ENCODE measurements at regions not wholly inside any gene's neighbourhood (a gene's known extent, or its start where the extent isn't known, plus 50 kb on each side); places are given as distances from the start of the nearest gene placed in this dataset.

- no peak overlapping the region for H3K27ac Mint-ChIP-seq
- no peaks in the 10 kb centered on the region for H3K36me3 Mint-ChIP-seq
- H3K9me3 Mint-ChIP-seq = peaks cover 0 to 10% (median 2%) of the 10 kb centered on the region in 6 donors
These were observed 68.5 kb upstream of the FERD3L start for GRCh38 chr7:19213746-19214145.

GRCh38 chr7:19210893-19211413 is 65.7 kb upstream of the FERD3L start:
- Mint-ChIP-seq H3K36me3 (no peaks in the 10 kb centered on the region), H3K4me3 (no peak overlapping the region), H3K9me3 (peaks cover 0 to 11% (median under 1%) of the 10 kb centered on the region in 6 donors), H3K4me1 (no peaks in the 10 kb centered on the region), H3K27ac (no peak overlapping the region), H3K27me3 (ENCODE audit: low read depth in 3 of 3) (peaks cover 0 to 5% (median 1%) of the 10 kb centered on the region in 3 donors)
- no peak for DNase-seq

More at GRCh38 chr7:19213746-19214145, 68.5 kb upstream of the FERD3L start:
- peaks cover 0 to 2% (median 0%) of the 10 kb centered on the region in 3 donors for H3K27me3 Mint-ChIP-seq (ENCODE audit: low read depth in 3 of 3)
- no peak for DNase-seq
- no peak overlapping the region for H3K4me3 Mint-ChIP-seq
- H3K4me1 Mint-ChIP-seq = no peaks in the 10 kb centered on the region

GRCh38 chr7:19209166-19209696 is 64.0 kb upstream of the FERD3L start:
- H3K4me3 Mint-ChIP-seq = no peak overlapping the region
- no peaks in the 10 kb centered on the region for H3K4me1 Mint-ChIP-seq
- peaks cover 0 to 3% (median 1%) of the 10 kb centered on the region in 3 donors for H3K27me3 Mint-ChIP-seq (ENCODE audit: low read depth in 3 of 3)
- no peaks in the 10 kb centered on the region for H3K36me3 Mint-ChIP-seq
- no peak for DNase-seq
- peaks cover 0 to 11% (median 0%) of the 10 kb centered on the region in 6 donors for H3K9me3 Mint-ChIP-seq
- no peak overlapping the region for H3K27ac Mint-ChIP-seq

- Mint-ChIP-seq H3K36me3 (no peaks in the 10 kb centered on the region), H3K4me1 (no peaks in the 10 kb centered on the region), H3K9me3 (peaks cover 0 to 7% (median 0%) of the 10 kb centered on the region in 6 donors), H3K27ac (no peak overlapping the region), H3K4me3 (no peak overlapping the region), H3K27me3 (ENCODE audit: low read depth in 3 of 3) (peaks cover 0 to 2% (median 1%) of the 10 kb centered on the region in 3 donors)
- no peak for DNase-seq
These were observed 61.5 kb upstream of the FERD3L start for GRCh38 chr7:19206721-19207120.

GRCh38 chr7:19203686-19204085 is 58.5 kb upstream of the FERD3L start:
- H3K9me3 Mint-ChIP-seq = peaks cover 0 to 4% (median 2%) of the 10 kb centered on the region in 6 donors
- H3K4me1 Mint-ChIP-seq = no peaks in the 10 kb centered on the region
- H3K4me3 Mint-ChIP-seq = no peak overlapping the region
- DNase-seq = no peak
- H3K27ac Mint-ChIP-seq = no peak overlapping the region
- H3K36me3 Mint-ChIP-seq = no peaks in the 10 kb centered on the region
- H3K27me3 Mint-ChIP-seq (ENCODE audit: low read depth in 3 of 3) = peaks cover 0 to 4% (median 1%) of the 10 kb centered on the region in 3 donors

GRCh38 chr7:19202599-19202998 is 57.4 kb upstream of the FERD3L start:
- no peaks in the 10 kb centered on the region for H3K4me1 Mint-ChIP-seq
- H3K4me3 Mint-ChIP-seq = no peak overlapping the region
- peaks cover 0 to 4% (median 1%) of the 10 kb centered on the region in 3 donors for H3K27me3 Mint-ChIP-seq (ENCODE audit: low read depth in 3 of 3)
- H3K36me3 Mint-ChIP-seq = no peaks in the 10 kb centered on the region
- no peak for DNase-seq
- H3K27ac Mint-ChIP-seq = no peak overlapping the region
- peaks cover 0 to 4% (median 2%) of the 10 kb centered on the region in 6 donors for H3K9me3 Mint-ChIP-seq

Measured in immature natural killer cell (primary cell).